Gastrocnemius medialis (tissue), 4 donors: ENCODE measurements at regions not wholly inside any gene's neighbourhood (a gene's known extent, or its start where the extent isn't known, plus 50 kb on each side); places are given as distances from the start of the nearest gene placed in this dataset.

Experiments used
- ATAC-seq, 2 donors: fragments of 150-250 bp; one replicate each; pipeline ENCODE4 v1.9.1; 2016
- DNase-seq, 2 donors: peaks; one replicate each; pipeline ENCODE4 v3.0.0-alpha.2; 2019
- H3K27ac ChIP-seq, 4 donors: fragments of 200-600 bp; sonication (generic); 1 replicate in 1 of 4; 2 replicates in 3 of 4; pipeline ENCODE4 v1.5.1; 2016 to 2018; ENCODE audit warnings: mild to moderate bottlenecking in 2 of 4, moderate library complexity in 1 of 4
- H3K27me3 ChIP-seq, 3 donors: fragments of 200-600 bp; sonication (generic) in 2 of 3; 1 replicate in 1 of 3; 2 replicates in 2 of 3; pipeline versions ENCODE4 v1.5.1 to v1.6.0; 2016 to 2019; ENCODE audit warnings: mild to moderate bottlenecking in 1 of 3, moderate library complexity in 1 of 3
- H3K36me3 ChIP-seq, 2 donors: fragments of 200-600 bp; sonication (generic) in 1 of 2; one replicate each; pipeline ENCODE4 v1.5.1; 2017 to 2018
- H3K4me1 ChIP-seq, 2 donors: fragments of 200-600 bp; sonication (generic) in 1 of 2; one replicate each; pipeline ENCODE4 v1.5.1; 2016 to 2017; ENCODE audit warnings: mild to moderate bottlenecking in 2 of 2
- H3K4me3 ChIP-seq, 4 donors: fragments of 200-600 bp; sonication (generic) in 3 of 4; 1 replicate in 1 of 4; 2 replicates in 3 of 4; pipeline ENCODE4 v1.5.1; 2016 to 2019; ENCODE audit warnings: mild to moderate bottlenecking in 2 of 4
- H3K9me3 ChIP-seq, 3 donors: fragments of 200-600 bp; sonication (generic) in 2 of 3; 1 replicate in 1 of 3; 2 replicates in 2 of 3; pipeline ENCODE4 v1.5.1; 2016 to 2019
- POLR2A ChIP-seq, 2 donors: fragments of 450-650 bp; IDR thresholded peaks; one replicate each; pipeline ENCODE4 v1.6.1; 2017; ENCODE audit warnings: antibody characterized with exemption in 2 of 2, mild to moderate bottlenecking in 2 of 2, moderate library complexity in 2 of 2
- in situ Hi-C, 4 donors: fragments of 200-750 bp; cut with MboI; loops; one replicate each; pipeline versions ENCODE4 v1.15.0 to v1.8.0; 2017; ENCODE audit warnings: low sequenced_read_pairs in 4 of 4
- intact Hi-C: fragments of 100-400 bp; cut with DNase I; formaldehyde crosslinking; loops from one replicate; pipeline ENCODE4 v1.15.1; 2023; ENCODE audit warnings: low total_unique reads
- TF ChIP-seq, protein P1 (sequence below), 5 experiments: fragments of 450-650 bp in 3 of 5; fragments of 200-600 bp in 2 of 5; sonication (generic) in 2 of 5; IDR thresholded peaks in 4 of 5; conservative IDR thresholded peaks in 1 of 5; 1 replicate in 4 of 5; 2 replicates in 1 of 5; pipeline ENCODE4 v1.5.1; 2016 to 2019; ENCODE audit warnings: antibody characterized with exemption in 5 of 5, mild to moderate bottlenecking in 3 of 5, moderate library complexity in 3 of 5

DNA sequence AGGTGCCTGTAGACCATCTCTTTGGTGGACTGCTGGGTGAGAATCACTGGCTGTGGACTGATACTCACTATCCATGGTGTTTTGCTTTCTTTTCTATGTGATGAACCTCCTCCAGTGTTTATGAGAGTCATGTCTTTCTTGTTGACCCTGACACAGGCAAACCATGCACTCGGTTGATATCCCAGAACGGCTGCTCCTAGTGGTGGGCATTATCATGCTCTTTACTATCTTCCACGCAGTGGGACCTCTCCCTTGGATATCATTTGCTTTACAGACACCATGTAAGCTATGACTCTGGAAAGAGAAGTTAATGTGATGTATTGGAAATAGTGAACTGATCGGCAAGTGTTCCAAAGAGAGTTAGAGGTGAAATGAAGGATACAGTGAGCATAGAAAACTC lies 1455.6 kb downstream of the BRINP3 start:
- Histone ChIP-seq H3K4me3 (no peak overlapping the region), H3K36me3 (no peaks in the 10 kb centered on the region), H3K27me3 (no peaks in the 10 kb centered on the region), H3K9me3 (no peaks in the 10 kb centered on the region), H3K4me1 (no peaks in the 10 kb centered on the region), H3K27ac (no peak overlapping the region)
- DNase-seq (no peak), ATAC-seq (no peak)
- TF ChIP-seq, protein P1, sequence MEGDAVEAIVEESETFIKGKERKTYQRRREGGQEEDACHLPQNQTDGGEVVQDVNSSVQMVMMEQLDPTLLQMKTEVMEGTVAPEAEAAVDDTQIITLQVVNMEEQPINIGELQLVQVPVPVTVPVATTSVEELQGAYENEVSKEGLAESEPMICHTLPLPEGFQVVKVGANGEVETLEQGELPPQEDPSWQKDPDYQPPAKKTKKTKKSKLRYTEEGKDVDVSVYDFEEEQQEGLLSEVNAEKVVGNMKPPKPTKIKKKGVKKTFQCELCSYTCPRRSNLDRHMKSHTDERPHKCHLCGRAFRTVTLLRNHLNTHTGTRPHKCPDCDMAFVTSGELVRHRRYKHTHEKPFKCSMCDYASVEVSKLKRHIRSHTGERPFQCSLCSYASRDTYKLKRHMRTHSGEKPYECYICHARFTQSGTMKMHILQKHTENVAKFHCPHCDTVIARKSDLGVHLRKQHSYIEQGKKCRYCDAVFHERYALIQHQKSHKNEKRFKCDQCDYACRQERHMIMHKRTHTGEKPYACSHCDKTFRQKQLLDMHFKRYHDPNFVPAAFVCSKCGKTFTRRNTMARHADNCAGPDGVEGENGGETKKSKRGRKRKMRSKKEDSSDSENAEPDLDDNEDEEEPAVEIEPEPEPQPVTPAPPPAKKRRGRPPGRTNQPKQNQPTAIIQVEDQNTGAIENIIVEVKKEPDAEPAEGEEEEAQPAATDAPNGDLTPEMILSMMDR (IDR thresholded peaks at IDR 0.05 in 4 of 5, conservative IDR thresholded peaks at IDR 0.05 in 1 of 5) = no peak
- no peak for TF ChIP-seq POLR2A (IDR thresholded peaks at IDR 0.05)
- intact Hi-C loops (no loop called here), in situ Hi-C loops (no loop called here)

DNA sequence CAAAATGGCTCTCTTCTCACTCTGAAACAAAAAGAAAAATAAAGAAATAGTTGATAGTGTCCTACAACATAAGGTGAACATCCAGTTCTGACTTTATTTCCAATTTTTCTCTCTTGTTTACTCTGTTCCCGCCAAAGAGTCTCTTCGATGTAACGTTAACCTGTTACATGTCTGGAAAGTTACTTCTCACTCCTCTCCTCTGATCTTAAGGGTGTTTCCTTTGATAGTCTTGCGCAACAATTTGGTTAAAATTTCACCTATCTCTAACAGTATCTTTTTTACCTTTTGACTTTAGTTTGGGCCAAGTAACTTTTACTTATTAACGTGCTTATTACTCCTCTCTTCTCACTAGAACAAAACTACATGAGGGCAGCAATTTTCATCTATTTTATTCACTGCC lies 1450.2 kb downstream of the BRINP3 start:
- H3K4me1 ChIP-seq = no peaks in the 10 kb centered on the region
- in situ Hi-C loops (no loop called here), intact Hi-C loops (no loop called here)
- no peaks in the 10 kb centered on the region for H3K27me3 ChIP-seq
- no peaks in the 10 kb centered on the region for H3K36me3 ChIP-seq
- no peaks in the 10 kb centered on the region for H3K9me3 ChIP-seq
- DNase-seq = no peak
- H3K4me3 ChIP-seq = no peak overlapping the region
- no peak for ATAC-seq
- TF ChIP-seq, protein P1 (IDR thresholded peaks at IDR 0.05 in 4 of 5, conservative IDR thresholded peaks at IDR 0.05 in 1 of 5) = no peak
- no peak for TF ChIP-seq POLR2A (IDR thresholded peaks at IDR 0.05)
- H3K27ac ChIP-seq = no peak overlapping the region

DNA sequence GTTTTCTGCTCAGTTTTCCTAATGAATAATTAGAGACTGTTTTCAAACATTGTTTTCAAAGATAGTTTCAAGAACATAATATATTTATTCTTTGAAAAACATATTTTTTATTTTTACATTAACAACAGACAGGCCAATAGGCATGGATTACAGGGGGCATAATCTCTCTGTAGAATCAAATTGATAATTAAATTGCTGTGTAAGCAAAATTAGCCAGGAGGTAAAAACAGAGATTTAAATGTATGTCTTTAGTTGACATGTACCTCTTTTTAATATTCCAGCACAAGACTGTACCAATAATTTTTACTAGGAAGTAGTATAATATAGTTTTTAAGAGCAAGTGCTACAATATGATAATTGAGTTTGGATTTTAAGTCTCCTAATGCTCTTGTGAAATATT lies 1444.5 kb downstream of the BRINP3 start:
- H3K9me3 ChIP-seq = no peaks in the 10 kb centered on the region
- H3K4me1 ChIP-seq = no peaks in the 10 kb centered on the region
- ATAC-seq (no peak), DNase-seq (no peak)
- H3K27me3 ChIP-seq = no peaks in the 10 kb centered on the region
- no peak overlapping the region for H3K27ac ChIP-seq
- TF ChIP-seq, protein P1 (IDR thresholded peaks at IDR 0.05 in 4 of 5, conservative IDR thresholded peaks at IDR 0.05 in 1 of 5) = no peak
- TF ChIP-seq POLR2A (IDR thresholded peaks at IDR 0.05) = no peak
- no peaks in the 10 kb centered on the region for H3K36me3 ChIP-seq
- in situ Hi-C loops = no loop called here
- intact Hi-C loops = no loop called here
- no peak overlapping the region for H3K4me3 ChIP-seq

DNA sequence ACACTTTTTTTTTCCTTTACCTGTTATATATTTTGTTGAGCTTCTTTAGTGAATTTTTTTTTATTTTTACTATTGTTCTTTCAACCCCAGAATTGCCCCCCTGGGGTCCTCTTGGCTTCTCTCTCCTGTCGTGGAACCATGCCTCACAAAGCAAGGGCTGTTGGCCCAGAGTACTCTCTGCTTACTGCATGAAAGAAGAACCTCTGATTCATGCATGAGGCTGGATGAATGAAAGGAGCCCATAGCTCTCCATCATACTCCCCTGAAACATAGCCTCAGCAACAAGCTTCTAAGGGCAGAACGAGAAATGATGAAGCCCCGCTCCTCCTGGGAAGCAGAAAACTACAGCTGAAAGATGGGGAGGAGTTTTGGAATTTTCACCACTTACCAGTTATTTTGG lies 1441.0 kb downstream of the BRINP3 start:
- Histone ChIP-seq H3K4me3 (no peak overlapping the region), H3K27ac (no peak overlapping the region), H3K36me3 (no peaks in the 10 kb centered on the region), H3K4me1 (no peaks in the 10 kb centered on the region), H3K27me3 (no peaks in the 10 kb centered on the region), H3K9me3 (no peaks in the 10 kb centered on the region)
- in situ Hi-C loops = no loop called here
- intact Hi-C loops = loop anchor here (5.0 kb wide), 1 partner anchor 559 kb away; no protein-coding TSS in a partner anchor
- DNase-seq (no peak), ATAC-seq (no peak)
- TF ChIP-seq, protein P1 (IDR thresholded peaks at IDR 0.05 in 4 of 5, conservative IDR thresholded peaks at IDR 0.05 in 1 of 5) = no peak
- no peak for TF ChIP-seq POLR2A (IDR thresholded peaks at IDR 0.05)

- H3K27me3 ChIP-seq = no peaks in the 10 kb centered on the region
- no peak overlapping the region for H3K27ac ChIP-seq
- ATAC-seq = no peak
- H3K9me3 ChIP-seq = no peaks in the 10 kb centered on the region
- no peak for TF ChIP-seq POLR2A (IDR thresholded peaks at IDR 0.05)
- TF ChIP-seq, protein P1 (IDR thresholded peaks at IDR 0.05 in 4 of 5, conservative IDR thresholded peaks at IDR 0.05 in 1 of 5) = no peak
- intact Hi-C loops = no loop called here
- no peak for DNase-seq
- in situ Hi-C loops = no loop called here
- H3K4me1 ChIP-seq = no peaks in the 10 kb centered on the region
- no peaks in the 10 kb centered on the region for H3K36me3 ChIP-seq
- no peak overlapping the region for H3K4me3 ChIP-seq
Measured at GRCh38 chr1:189046127-189046526, 1431.5 kb downstream of the BRINP3 start.
